NCI-H748 (cell line): ENCODE measurements at regions not wholly inside any gene's neighbourhood (a gene's known extent, or its start where the extent isn't known, plus 50 kb on each side); places are given as distances from the start of the nearest gene placed in this dataset.
"Not testable (repeated sequence)": the region's sequence is repeated elsewhere in the genome, so short reads cannot be mapped to it uniquely, and the experiment has no call there.

Experiments
- DNase-seq: peaks from one replicate; lab custom pipeline; 2025; ENCODE audit not compliant: unreplicated experiment; lab: John Stamatoyannopoulos, UW

- peak; percentile 37 for DNase-seq
Observed at GRCh38 chr6:19210849-19211590, 626.1 kb upstream of the ID4 start.

GRCh38 chr6:19214231-19214630 lies 622.9 kb upstream of the ID4 start:
- DNase-seq, result no peak

- no peak for DNase-seq
Observed at GRCh38 chr6:19219931-19220330, 617.2 kb upstream of the ID4 start.

- DNase-seq, result no peak
Observed at GRCh38 chr6:19231878-19232561, 605.1 kb upstream of the ID4 start.

GRCh38 chr6:19245656-19246055 lies 591.5 kb upstream of the ID4 start:
- DNase-seq, result no peak

GRCh38 chr6:19247181-19247580 lies 590.0 kb upstream of the ID4 start:
- peak; percentile 87 for DNase-seq

GRCh38 chr6:19256123-19256522 lies 581.0 kb upstream of the ID4 start:
- not testable (repeated sequence) for DNase-seq

- no peak for DNase-seq
Observed at GRCh38 chr6:19261642-19262041, 575.5 kb upstream of the ID4 start.

- no peak for DNase-seq
Observed at GRCh38 chr6:19268117-19268516, 569.1 kb upstream of the ID4 start.

- no peak for DNase-seq
Observed at GRCh38 chr6:19268718-19269117, 568.5 kb upstream of the ID4 start.

- DNase-seq, result no peak
Observed at GRCh38 chr6:19269341-19269898, 567.8 kb upstream of the ID4 start.

GRCh38 chr6:19270616-19271015 lies 566.6 kb upstream of the ID4 start:
- no peak for DNase-seq

GRCh38 chr6:19279273-19279684 lies 557.9 kb upstream of the ID4 start:
- no peak for DNase-seq

GRCh38 chr6:19287928-19288327 lies 549.2 kb upstream of the ID4 start:
- DNase-seq, result no peak

GRCh38 chr6:19289457-19289856 lies 547.7 kb upstream of the ID4 start:
- DNase-seq, result no peak

- DNase-seq, result peak; percentile 99
Observed at GRCh38 chr6:19297880-19298279, 539.3 kb upstream of the ID4 start.

- DNase-seq, result peak; percentile 35
Observed at GRCh38 chr6:19298421-19298820, 538.7 kb upstream of the ID4 start.

GRCh38 chr6:19299129-19299528 lies 538.0 kb upstream of the ID4 start:
- DNase-seq, result peak; percentile 89

- DNase-seq, result peak; percentile 54
Observed at GRCh38 chr6:19301980-19302379, 535.2 kb upstream of the ID4 start.

GRCh38 chr6:19303383-19303782 lies 533.8 kb upstream of the ID4 start:
- DNase-seq, result peak; percentile 96

- no peak for DNase-seq
Observed at GRCh38 chr6:19309661-19310060, 527.5 kb upstream of the ID4 start.

GRCh38 chr6:19311786-19312185 lies 525.4 kb upstream of the ID4 start:
- no peak for DNase-seq
